ENCODE measurements at regions not wholly inside any gene's neighbourhood (a gene's known extent, or its start where the extent isn't known, plus 50 kb on each side); places are given as distances from the start of the nearest gene placed in this dataset.

- DNase-seq: no peak
Measured at GRCh38 chr18:60809937-60810336, 437.4 kb upstream of the MC4R start.

GRCh38 chr18:60812921-60813320 lies 440.3 kb upstream of the MC4R start:
- DNase-seq: no peak

GRCh38 chr18:60826346-60826745 lies 453.8 kb upstream of the MC4R start:
- DNase-seq: no peak

- no peak for DNase-seq
Measured at GRCh38 chr18:60831971-60832370, 459.4 kb upstream of the MC4R start.

GRCh38 chr18:60838677-60839076 lies 466.1 kb upstream of the MC4R start:
- DNase-seq: no peak

- DNase-seq: no peak
Measured at GRCh38 chr18:60846396-60846795, 473.8 kb upstream of the MC4R start.

- no peak for DNase-seq
Measured at GRCh38 chr18:60847517-60847916, 474.9 kb upstream of the MC4R start.

- DNase-seq: no peak
Measured at GRCh38 chr18:60861575-60861974, 471.7 kb upstream of the CDH20 start.

- no peak for DNase-seq
Measured at GRCh38 chr18:60862988-60863387, 470.2 kb upstream of the CDH20 start.

GRCh38 chr18:60865801-60866200 lies 467.4 kb upstream of the CDH20 start:
- DNase-seq: no peak

GRCh38 chr18:60870261-60871153 lies 462.7 kb upstream of the CDH20 start:
- DNase-seq: no peak

- no peak for DNase-seq
Measured at GRCh38 chr18:60872434-60872833, 460.8 kb upstream of the CDH20 start.

GRCh38 chr18:60873708-60874107 lies 459.5 kb upstream of the CDH20 start:
- no peak for DNase-seq

GRCh38 chr18:60875957-60876507 lies 457.2 kb upstream of the CDH20 start:
- DNase-seq: no peak

GRCh38 chr18:60880184-60880583 lies 453.0 kb upstream of the CDH20 start:
- no peak for DNase-seq

GRCh38 chr18:60883587-60883986 lies 449.6 kb upstream of the CDH20 start:
- no peak for DNase-seq

GRCh38 chr18:60888071-60888624 lies 445.1 kb upstream of the CDH20 start:
- DNase-seq: no peak

- no peak for DNase-seq
Measured at GRCh38 chr18:60889442-60889841, 443.8 kb upstream of the CDH20 start.

- DNase-seq: no peak
Measured at GRCh38 chr18:60891936-60892335, 441.3 kb upstream of the CDH20 start.

GRCh38 chr18:60892441-60892840 lies 440.8 kb upstream of the CDH20 start:
- DNase-seq: no peak

- no peak for DNase-seq
Measured at GRCh38 chr18:60892855-60893254, 440.4 kb upstream of the CDH20 start.

- DNase-seq: no peak
Measured at GRCh38 chr18:60893355-60894097, 439.7 kb upstream of the CDH20 start.

GRCh38 chr18:60894254-60894945 lies 438.8 kb upstream of the CDH20 start:
- DNase-seq: no peak
